Spleen (tissue), 11 donors: ENCODE measurements at regions not wholly inside any gene's neighbourhood (a gene's known extent, or its start where the extent isn't known, plus 50 kb on each side); places are given as distances from the start of the nearest gene placed in this dataset.
"Not testable (repeated sequence)": the region's sequence is repeated elsewhere in the genome, so short reads cannot be mapped to it uniquely, and the experiment has no call there.

Source experiments
- DNase-seq: peaks from one replicate; pipeline ENCODE4 v3.0.0-alpha.2; 2020
- H3K27ac ChIP-seq, 8 donors: fragments of 200-600 bp; sonication (generic) in 7 of 8; 1 replicate in 4 of 8; 2 replicates in 4 of 8; pipeline versions ENCODE4 v1.5.0 to v1.8.0; 2016 to 2021; ENCODE audit warnings: inconsistent platforms in 4 of 8, mild to moderate bottlenecking in 4 of 8, moderate library complexity in 1 of 8
- H3K27me3 ChIP-seq, 7 donors: fragments of 200-600 bp; sonication (generic) in 6 of 7; replicated peaks in 1 of 7; 1 replicate in 4 of 7; 2 replicates in 3 of 7; pipeline versions ENCODE4 v1.5.0 to v1.8.0; 2016 to 2021; ENCODE audit warnings: inconsistent platforms in 3 of 7, mild to moderate bottlenecking in 1 of 7
- H3K36me3 ChIP-seq, 6 donors: fragments of 200-600 bp; sonication (generic) in 5 of 6; 1 replicate in 4 of 6; 2 replicates in 2 of 6; pipeline versions ENCODE4 v1.5.0 to v1.8.0; 2016 to 2021; ENCODE audit warnings: inconsistent platforms in 2 of 6
- H3K4me1 ChIP-seq, 6 donors: fragments of 200-600 bp; sonication (generic) in 5 of 6; 1 replicate in 3 of 6; 2 replicates in 3 of 6; pipeline versions ENCODE4 v1.5.0 to v1.8.0; 2016 to 2021; ENCODE audit warnings: inconsistent platforms in 3 of 6
- H3K4me3 ChIP-seq, 8 donors: fragments of 200-600 bp; sonication (generic) in 7 of 8; 1 replicate in 4 of 8; 2 replicates in 4 of 8; pipeline versions ENCODE4 v1.5.0 to v1.8.0; 2016 to 2021; ENCODE audit warnings: inconsistent platforms in 4 of 8, mild to moderate bottlenecking in 4 of 8, moderate library complexity in 2 of 8
- H3K9me3 ChIP-seq, 8 donors: fragments of 200-600 bp; sonication (generic) in 7 of 8; 1 replicate in 4 of 8; 2 replicates in 4 of 8; pipeline versions ENCODE4 v1.5.0 to v1.8.0; 2016 to 2021; ENCODE audit warnings: inconsistent platforms in 4 of 8
- CTCF ChIP-seq, 11 experiments: fragments of 200-600 bp in 7 of 11; fragments of 450-650 bp in 4 of 11; sonication (generic) in 4 of 11; IDR thresholded peaks in 8 of 11; conservative IDR thresholded peaks in 3 of 11; 1 replicate in 7 of 11; 2 replicates in 4 of 11; pipeline versions ENCODE4 v1.4.0 to v1.8.0; 2016 to 2021; ENCODE audit warnings: antibody characterized with exemption in 11 of 11, inconsistent platforms in 4 of 11, mild to moderate bottlenecking in 1 of 11
- POLR2A ChIP-seq, 3 donors: fragments of 450-650 bp; IDR thresholded peaks; one replicate each; pipeline ENCODE4 v1.5.1; 2017; ENCODE audit warnings: antibody characterized with exemption in 3 of 3, mild to moderate bottlenecking in 1 of 3
- POLR2AphosphoS5 ChIP-seq, 3 donors: sonication (generic); formaldehyde crosslinking; IDR thresholded peaks; one replicate each; pipeline ENCODE4 v1.5.1; 2017; ENCODE audit warnings: antibody characterized with exemption in 3 of 3
- WGBS, 5 donors: extraction: QIAGEN DNeasy Blood & Tissue Kit in 3 of 5; methylation state at CpG; one replicate each; pipeline versions ENCODE4 v1.1.5 to v1.1.7; 2013 to 2018; 5-methylcytosine and 5-hydroxymethylcytosine counted together
- intact Hi-C: fragments of 100-400 bp; cut with DNase I; formaldehyde crosslinking; loops from one replicate; pipeline ENCODE4 v1.15.0; 2023; ENCODE audit warnings: low total_unique reads
- donor health status: healthy with polysubstance abuse.
- donor health status: DM: no; HTN: no; CAD: no; lungs with moderate emphysema.
- donor health status: DM: no; HTN: no; CAD: no.
- donor health status: Bipolar disorder and iron deficiency.
- donor health status: healthy.
- donor health status: DM: no; HTN: no; CAD: no.
- donor health status: DM: yes; HTN: yes; CAD: no.

GRCh38 chr2:234352270-234352669, 144.6 kb downstream of the ARL4C start:
- Histone ChIP-seq H3K9me3 (peaks cover 0 to 17% (median 14%) of the 10 kb centered on the region in 8 donors), H3K4me1 (peaks cover 0 to 26% (median 10%) of the 10 kb centered on the region in 6 donors), H3K27ac (no peak overlapping the region), H3K4me3 (no peak overlapping the region), H3K27me3 (no peaks in the 10 kb centered on the region), H3K36me3 (no peaks in the 10 kb centered on the region)
- WGBS, 5 donors = 91 to 99% (median 95%) methylated on average over 7 of the region's 7 CpGs
- intact Hi-C loops = no loop called here
- DNase-seq = no peak
- TF ChIP-seq CTCF (IDR thresholded peaks at IDR 0.05 in 8 of 11, conservative IDR thresholded peaks at IDR 0.05 in 3 of 11) = no peak
- no peak for TF ChIP-seq POLR2A (IDR thresholded peaks at IDR 0.05)
- TF ChIP-seq POLR2AphosphoS5 (IDR thresholded peaks at IDR 0.05) = no peak

GRCh38 chr2:234351866-234352265, 145.0 kb downstream of the ARL4C start:
- DNase-seq, H3K36me3 ChIP-seq, intact Hi-C loops, H3K27ac ChIP-seq, H3K27me3 ChIP-seq, H3K4me3 ChIP-seq: not testable (repeated sequence)
- Histone ChIP-seq H3K9me3 (peaks cover 0 to 17% (median 14%) of the 10 kb centered on the region in 8 donors), H3K4me1 (peaks cover 0 to 29% (median 10%) of the 10 kb centered on the region in 6 donors)
- WGBS, 5 donors = 94 to 98% (median 95%) methylated on average over 8 to 10 of the region's 10 CpGs

- Histone ChIP-seq H3K9me3 (peaks cover 0 to 11% (median 9%) of the 10 kb centered on the region in 8 donors), H3K27me3 (no peaks in the 10 kb centered on the region), H3K4me1 (peaks cover 0 to 15% (median 9%) of the 10 kb centered on the region in 6 donors), H3K27ac (peak overlapping the region in 5 of 8 donors; percentile 19 to 59 (median 45)), H3K36me3 (no peaks in the 10 kb centered on the region), H3K4me3 (no peak overlapping the region)
- 52 to 61% (median 58%) methylated on average over 9 of the region's 9 CpGs for WGBS, 5 donors
- intact Hi-C loops = no loop called here
- no peak for DNase-seq
- TF ChIP-seq POLR2AphosphoS5 (IDR thresholded peaks at IDR 0.05) (peak in 1 of 3 donors; percentile 41), POLR2A (IDR thresholded peaks at IDR 0.05) (no peak), CTCF (IDR thresholded peaks at IDR 0.05 in 8 of 11, conservative IDR thresholded peaks at IDR 0.05 in 3 of 11) (no peak)
Observed at GRCh38 chr2:234348081-234348480, 148.8 kb downstream of the ARL4C start.

- no peak for TF ChIP-seq CTCF (IDR thresholded peaks at IDR 0.05 in 8 of 11, conservative IDR thresholded peaks at IDR 0.05 in 3 of 11)
- TF ChIP-seq POLR2A (IDR thresholded peaks at IDR 0.05) = no peak
- TF ChIP-seq POLR2AphosphoS5 (IDR thresholded peaks at IDR 0.05) = no peak
- DNase-seq = no peak
Observed at GRCh38 chr2:234345921-234346320, 151.0 kb downstream of the ARL4C start.

GRCh38 chr2:234344012-234344411, 152.9 kb downstream of the ARL4C start:
- DNase-seq = no peak
- H3K27ac ChIP-seq = no peak overlapping the region
- intact Hi-C loops = no loop called here
- no peak overlapping the region for H3K4me3 ChIP-seq
- H3K36me3 ChIP-seq = no peaks in the 10 kb centered on the region
- H3K9me3 ChIP-seq = peaks cover 0 to 7% (median 0%) of the 10 kb centered on the region in 8 donors
- no peak for TF ChIP-seq POLR2AphosphoS5 (IDR thresholded peaks at IDR 0.05)
- no peak for TF ChIP-seq CTCF (IDR thresholded peaks at IDR 0.05 in 8 of 11, conservative IDR thresholded peaks at IDR 0.05 in 3 of 11)
- no peak for TF ChIP-seq POLR2A (IDR thresholded peaks at IDR 0.05)
- 73 to 94% (median 88%) methylated on average over 2 of the region's 2 CpGs for WGBS, 5 donors
- H3K27me3 ChIP-seq = no peaks in the 10 kb centered on the region
- H3K4me1 ChIP-seq = peaks cover 0 to 15% (median 9%) of the 10 kb centered on the region in 6 donors

More at GRCh38 chr2:234345921-234346320, 151.0 kb downstream of the ARL4C start:
- WGBS, 5 donors = 90 to 97% (median 90%) methylated on average over 5 of the region's 5 CpGs
- no peaks in the 10 kb centered on the region for H3K36me3 ChIP-seq
- no peak overlapping the region for H3K27ac ChIP-seq
- no peaks in the 10 kb centered on the region for H3K27me3 ChIP-seq
- H3K4me1 ChIP-seq = peaks cover 0 to 15% (median 9%) of the 10 kb centered on the region in 6 donors
- intact Hi-C loops = no loop called here
- H3K4me3 ChIP-seq = no peak overlapping the region
- H3K9me3 ChIP-seq = no peaks in the 10 kb centered on the region
